HCT116 (cell line): ENCODE measurements at regions not wholly inside any gene's neighbourhood (a gene's known extent, or its start where the extent isn't known, plus 50 kb on each side); places are given as distances from the start of the nearest gene placed in this dataset.

Experiments used
- ATAC-seq: fragments of 200-7000 bp; cut with Tn5 transposase; 2 replicates; pipeline ENCODE4 v1.9.1; 2020; ENCODE audit warnings: mild to moderate bottlenecking, moderate library complexity
- BruUV-seq: library from RNA; stranded (reverse); fragments of 400-500 nt; replicated peaks from 2 replicates; lab custom pipeline; 2021; lab: Mats Ljungman, UMichigan
- CTCF ChIA-PET: fragments of 300-600 bp; sonication (Branson Sonifier 250); formaldehyde crosslinking; loops from one replicate; lab custom pipeline; 2021; ENCODE audit warnings: antibody characterized with exemption; lab: Charles Lee
- POLR2A ChIA-PET: fragments of 300-600, 350-600 bp; sonication (Branson Sonifier 250); formaldehyde crosslinking; loops from one replicate; lab custom pipeline; 2021; ENCODE audit warnings: antibody characterized with exemption; lab: Charles Lee
- RAD21 ChIA-PET, 2 experiments: fragments of 300-600 bp; sonication (Branson Sonifier 250); formaldehyde crosslinking; loops; one replicate each; lab custom pipeline; 2023; ENCODE audit warnings: low total read pairs in 2 of 2; ENCODE audit not compliant: uncharacterized antibody in 2 of 2, unreplicated experiment in 2 of 2, low non-redundant PET in 1 of 2; lab: Charles Lee
- DNase-seq: peaks from one replicate; pipeline ENCODE4 v3.0.0-alpha.2; 2010; ENCODE audit warnings: low read depth, low spot score
- H2AFZ ChIP-seq: fragments of 200-600 bp; shearing (Covaris generic), sonication (generic); 2 replicates; pipeline ENCODE4 v1.6.1; 2017; ENCODE audit warnings: low read depth, mixed run types, mixed read lengths, antibody characterized with exemption, low read length; ENCODE audit not compliant: poor library complexity, severe bottlenecking
- H3K27ac ChIP-seq: 2 replicates; pipeline ENCODE4 v1.5.1; 2012; ENCODE audit warnings: low read depth, low read length
- H3K27me3 ChIP-seq: fragments of 200-600 bp; sonication (generic); 2 replicates; pipeline ENCODE4 v1.6.1; 2016; ENCODE audit warnings: mixed run types, low read length, mixed read lengths; ENCODE audit not compliant: insufficient read depth
- H3K36me3 ChIP-seq, 2 experiments: fragments of 200-500 bp in 1 of 2; fragments of 200-600 bp in 1 of 2; sonication (Bioruptor generic) in 1 of 2; sonication (generic) in 1 of 2; 2 replicates each; pipeline versions ENCODE4 v1.5.1 to v1.6.1; 2014 to 2016; ENCODE audit warnings: low read length in 2 of 2, inconsistent platforms in 1 of 2, mixed read lengths in 1 of 2, mixed run types in 1 of 2; ENCODE audit not compliant: insufficient read depth in 2 of 2, control insufficient read depth in 1 of 2
- H3K4me1 ChIP-seq, 2 experiments: fragments of 200-600 bp in 1 of 2; sonication (generic) in 1 of 2; 2 replicates each; pipeline versions ENCODE4 v1.5.1 to v1.6.1; 2012 to 2017; ENCODE audit warnings: low read length in 2 of 2, inconsistent platforms in 1 of 2, mild to moderate bottlenecking in 1 of 2, mixed read lengths in 1 of 2, mixed run types in 1 of 2, moderate library complexity in 1 of 2; ENCODE audit not compliant: insufficient read depth in 2 of 2, control insufficient read depth in 1 of 2
- H3K4me2 ChIP-seq: fragments of 200-600 bp; sonication (generic); 2 replicates; pipeline ENCODE4 v1.6.1; 2017; ENCODE audit warnings: mixed run types, low read length, mixed read lengths
- H3K4me3 ChIP-seq, 2 experiments: fragments of 200-600 bp in 1 of 2; sonication (generic) in 1 of 2; replicated peaks in 1 of 2; 2 replicates each; pipeline ENCODE4 v1.5.1; 2011 to 2016; ENCODE audit warnings: low read length in 2 of 2, control low read depth in 1 of 2, low read depth in 1 of 2, mild to moderate bottlenecking in 1 of 2, mixed read lengths in 1 of 2, mixed run types in 1 of 2
- H3K79me2 ChIP-seq: fragments of 200-600 bp; sonication (generic); 2 replicates; pipeline ENCODE4 v1.6.1; 2017; ENCODE audit warnings: mild to moderate bottlenecking, mixed run types, low read length, moderate library complexity, mixed read lengths; ENCODE audit not compliant: insufficient read depth
- H3K9ac ChIP-seq: fragments of 200-600 bp; sonication (generic); 2 replicates; pipeline ENCODE4 v1.6.1; 2016; ENCODE audit warnings: low read length, mixed read lengths
- H3K9me2 ChIP-seq: fragments of 200-600 bp; sonication (generic), shearing (Covaris generic); 2 replicates; pipeline ENCODE4 v1.6.1; 2017; ENCODE audit warnings: mixed run types, mild to moderate bottlenecking, moderate library complexity; ENCODE audit not compliant: insufficient read depth
- H3K9me3 ChIP-seq, 2 experiments: fragments of 200-500 bp in 1 of 2; fragments of 200-600 bp in 1 of 2; sonication (Bioruptor generic) in 1 of 2; sonication (generic) in 1 of 2; 2 replicates each; pipeline ENCODE4 v1.6.1; 2014 to 2017; ENCODE audit warnings: low read length in 2 of 2, mixed read lengths in 2 of 2, inconsistent platforms in 1 of 2, low read depth in 1 of 2, mild to moderate bottlenecking in 1 of 2, mixed run types in 1 of 2, moderate library complexity in 1 of 2; ENCODE audit not compliant: control insufficient read depth in 1 of 2, insufficient read depth in 1 of 2
- H4K20me1 ChIP-seq: fragments of 200-600 bp; sonication (generic), shearing (Covaris generic); 2 replicates; pipeline ENCODE4 v1.6.1; 2017; ENCODE audit warnings: mixed run types, mild to moderate bottlenecking, moderate library complexity; ENCODE audit not compliant: insufficient read depth
- CBX3 ChIP-seq: IDR thresholded peaks from 2 replicates; pipeline ENCODE4 v1.6.1; 2012; ENCODE audit warnings: low read depth
- CTCF ChIP-seq, 3 experiments: fragments of 200-600 bp in 1 of 3; sonication (generic) in 1 of 3; IDR thresholded peaks in 2 of 3; conservative IDR thresholded peaks in 1 of 3; 2 replicates each; pipeline ENCODE4 v1.5.1; 2012 to 2017; ENCODE audit warnings: low read depth in 2 of 3, low read length in 2 of 3, antibody characterized with exemption in 1 of 3, borderline replicate concordance in 1 of 3, control low read depth in 1 of 3, mild to moderate bottlenecking in 1 of 3, mixed read lengths in 1 of 3, mixed run types in 1 of 3, moderate library complexity in 1 of 3; ENCODE audit not compliant: insufficient read depth in 1 of 3
- EGR1 ChIP-seq: IDR thresholded peaks from 2 replicates; pipeline ENCODE4 v1.6.1; 2012; ENCODE audit warnings: low read depth
- EZH2 ChIP-seq: fragments of 200-600 bp; sonication (generic); IDR thresholded peaks from 2 replicates; pipeline ENCODE4 v1.6.1; 2017; ENCODE audit warnings: antibody characterized with exemption, mixed run types
- EZH2phosphoT487 ChIP-seq: fragments of 200-600 bp; IDR thresholded peaks from 2 replicates; pipeline ENCODE4 v1.6.1; 2018; ENCODE audit warnings: antibody characterized with exemption, borderline replicate concordance
- FOSL1 ChIP-seq: IDR thresholded peaks from 2 replicates; pipeline ENCODE4 v1.6.1; 2012; ENCODE audit warnings: low read depth
- JUND ChIP-seq: IDR thresholded peaks from 2 replicates; pipeline ENCODE4 v1.6.1; 2012
- MAX ChIP-seq: IDR thresholded peaks from 2 replicates; pipeline ENCODE4 v1.6.1; 2012
- POLR2A ChIP-seq: IDR thresholded peaks from 2 replicates; pipeline ENCODE4 v1.7.0; 2011; ENCODE audit warnings: borderline replicate concordance; ENCODE audit not compliant: insufficient read depth, insufficient read length; ENCODE audit errors: extremely low read depth
- POLR2AphosphoS5 ChIP-seq: IDR thresholded peaks from 2 replicates; pipeline ENCODE4 v1.6.1; 2011; ENCODE audit warnings: mild to moderate bottlenecking, low read depth, low read length, moderate library complexity
- RAD21 ChIP-seq: IDR thresholded peaks from 2 replicates; pipeline ENCODE4 v1.6.1; 2012; ENCODE audit warnings: low read depth, mild to moderate bottlenecking
- REST ChIP-seq: IDR thresholded peaks from 2 replicates; pipeline ENCODE4 v1.6.1; 2012; ENCODE audit warnings: low read depth
- SP1 ChIP-seq: IDR thresholded peaks from 2 replicates; pipeline ENCODE4 v1.6.1; 2012; ENCODE audit warnings: low read depth
- SRF ChIP-seq: IDR thresholded peaks from 2 replicates; pipeline ENCODE4 v1.6.1; 2012; ENCODE audit warnings: low read depth
- TCF7L2 ChIP-seq: IDR thresholded peaks from 2 replicates; pipeline ENCODE4 v1.7.0; 2011; ENCODE audit warnings: borderline replicate concordance, inconsistent platforms; ENCODE audit not compliant: insufficient read depth, insufficient read length; ENCODE audit errors: extremely low read depth
- YY1 ChIP-seq: IDR thresholded peaks from 2 replicates; pipeline ENCODE4 v1.6.1; 2011; ENCODE audit warnings: low read length, low read depth, moderate library complexity, mild to moderate bottlenecking; ENCODE audit not compliant: insufficient replicate concordance; ENCODE audit errors: extremely low read depth
- ZBTB33 ChIP-seq: IDR thresholded peaks from 2 replicates; pipeline ENCODE4 v1.6.1; 2011; ENCODE audit warnings: mild to moderate bottlenecking, low read length, moderate library complexity; ENCODE audit not compliant: insufficient replicate concordance; ENCODE audit errors: extremely low read depth
- ZNF274 ChIP-seq: fragments of 200-500 bp; sonication (Bioruptor generic); IDR thresholded peaks from 2 replicates; pipeline ENCODE4 v1.6.1; 2014; ENCODE audit warnings: mild to moderate bottlenecking, low read depth, low read length, inconsistent platforms
- intact Hi-C: fragments of 100-400 bp; cut with micrococcal nuclease; formaldehyde crosslinking; loops from 2 replicates; pipeline ENCODE4 v1.10.0; 2022

- ChIA-PET POLR2A (interaction anchor here (1.1 to 1.2 kb wide), 3 partner anchors 33 to 42 kb away, joined by 3 to 4 read pairs (median 3); no protein-coding TSS in a partner anchor), RAD21 (interaction anchor here (0.7 to 1.4 kb wide), 2 partner anchors 17 to 75 kb away, joined by 4 to 6 read pairs; no protein-coding TSS in a partner anchor), CTCF (interaction anchor here (1.3 to 1.5 kb wide), 3 partner anchors 12 to 109 kb away, joined by 4 to 7 read pairs (median 4); no protein-coding TSS in a partner anchor)
- intact Hi-C loops = loop anchor here (1.0 to 5.0 kb wide), 4 partner anchors 41 to 106 kb away; no protein-coding TSS in a partner anchor
- Histone ChIP-seq H3K27me3 (no peaks in the 10 kb centered on the region), H3K79me2 (no peaks in the 10 kb centered on the region), H3K4me3 (peak overlapping the region in 1 of 2 experiments; percentile 22; a peak in 2 of 4 replicates), H3K4me2 (peak overlapping the region; percentile 64), H3K27ac (peak overlapping the region; percentile 69; the same call in 1 of the 2 replicates), H2AFZ (no peak overlapping the region), H3K9ac (peak overlapping the region; percentile 58), H3K9me2 (no peaks in the 10 kb centered on the region), H4K20me1 (no peaks in the 10 kb centered on the region), H3K36me3 (no peaks in the 10 kb centered on the region), H3K4me1 (peaks cover 19 to 69% of the 10 kb centered on the region in 2 experiments), H3K9me3 (no peaks in the 10 kb centered on the region)
- peak; percentile 92 for ATAC-seq
- BruUV-seq = no TSS peak
- peak; percentile 77 for DNase-seq
- TF ChIP-seq SRF (peak; percentile 89), POLR2AphosphoS5 (peak; percentile 67), CTCF (IDR thresholded peaks at IDR 0.05 in 2 of 3, conservative IDR thresholded peaks at IDR 0.05 in 1 of 3; ENCODE audit: borderline replicate concordance in 1 of 3, insufficient read depth in 1 of 3, low read depth in 2 of 3, low read length in 2 of 3) (0 out of 6 replicates have a peak, but pooled peaks of 1 of the 3 experiments have one; percentile 3), ZNF274 (no peak), CBX3 (peak; percentile 57), YY1 (peak; percentile 72), EZH2phosphoT487 (no peak), JUND (peak; percentile 91), MAX (peak; percentile 70), EGR1 (peak; percentile 82), RAD21 (peak; percentile 30; the same call in 1 of the 2 replicates), TCF7L2 (no peak), EZH2 (no peak), POLR2A (no peak), SP1 (peak; percentile 95), ZBTB33 (peak; percentile 25), REST (no peak), FOSL1 (peak; percentile 96)
Observed at GRCh38 chr1:93738075-93738622, 56.5 kb upstream of the BCAR3 start.
